ENCODE measurements at regions not wholly inside any gene's neighbourhood (a gene's known extent, or its start where the extent isn't known, plus 50 kb on each side); places are given as distances from the start of the nearest gene placed in this dataset.

GRCh38 chrX:9132036-9132638, 98.2 kb upstream of the FAM9B start:
- 94% methylated on average over 5 of the region's 5 CpGs; no CpG with 5 or more reads in 1 of the 2 experiments for WGBS, 2 experiments (ENCODE audit: extremely low coverage in 1 of 2, insufficient coverage in 1 of 2, insufficient read length in 1 of 2, insufficient replicate concordance in 2 of 2, low coverage in 1 of 2, low lambda C conversion rate in 2 of 2, missing lambda C conversion rate in 1 of 2)
- H3K23me2 ChIP-seq (ENCODE audit: low read depth, low read length), result no peaks in the 10 kb centered on the region

More at GRCh38 chrX:9132036-9132638, 98.2 kb upstream of the FAM9B start:
- Histone ChIP-seq H2AK5ac (ENCODE audit: low read depth, low read length) (no peak overlapping the region), H3K79me2 (ENCODE audit: control insufficient read depth in 1 of 2, insufficient read depth in 2 of 2, low read length in 2 of 2) (no peaks in the 10 kb centered on the region), H3K18ac (ENCODE audit: extremely low read depth, low read length) (no peak overlapping the region), H3K14ac (ENCODE audit: insufficient read length) (no peak overlapping the region), H3K4me2 (ENCODE audit: insufficient read depth in 1 of 2, low read depth in 2 of 2, low read length in 2 of 2) (no peak overlapping the region), H2BK12ac (ENCODE audit: low read depth, low read length) (no peak overlapping the region), H3K27ac (ENCODE audit: low read depth, low read length) (no peak overlapping the region), H3K9ac (replicated peaks in 1 of 4; ENCODE audit: extremely low read depth in 1 of 4, low read depth in 3 of 4, low read length in 3 of 4) (no peak overlapping the region), H3K36me3 (ENCODE audit: control insufficient read depth in 2 of 4, insufficient read depth in 4 of 4, low read length in 3 of 4) (no peaks in the 10 kb centered on the region), H3K79me1 (ENCODE audit: low read depth, low read length) (no peaks in the 10 kb centered on the region), H2BK20ac (ENCODE audit: low read length) (no peak overlapping the region), H3K4me1 (replicated peaks in 1 of 4; ENCODE audit: control insufficient read depth in 3 of 4, insufficient read depth in 4 of 4, low read length in 3 of 4) (peaks cover 0 to 4% (median 1%) of the 10 kb centered on the region in 4 experiments; a peak in 2 of 7 replicates), H4K91ac (replicated peaks; ENCODE audit: insufficient read length, low read length) (no peak overlapping the region), H3K23ac (ENCODE audit: insufficient read length) (no peak overlapping the region), H3K27me3 (replicated peaks in 1 of 4; ENCODE audit: control insufficient read depth in 3 of 4, extremely low read depth in 1 of 4, insufficient read depth in 3 of 4, low read length in 3 of 4) (no peaks in the 10 kb centered on the region), H4K5ac (ENCODE audit: insufficient read length, low read depth, low read length) (no peak overlapping the region), H2BK120ac (replicated peaks; ENCODE audit: low read depth, low read length) (no peak overlapping the region), H3K4ac (replicated peaks; ENCODE audit: insufficient read length, low read depth, low read length) (no peak overlapping the region), H2BK15ac (ENCODE audit: low read length) (no peak overlapping the region), H2BK5ac (ENCODE audit: low read depth, low read length) (no peak overlapping the region), H2AFZ (ENCODE audit: low read length) (no peak overlapping the region), H3K9me3 (ENCODE audit: insufficient read depth in 2 of 2, low read depth in 1 of 2, low read length in 1 of 2) (no peaks in the 10 kb centered on the region), H4K8ac (ENCODE audit: extremely low read depth, insufficient read depth, low read length) (no peak overlapping the region), H3K56ac (replicated peaks; ENCODE audit: insufficient read length, low read depth, low read length) (no peak overlapping the region), H3K4me3 (ENCODE audit: extremely low read depth in 1 of 4, insufficient read depth in 2 of 4, low read depth in 3 of 4, low read length in 4 of 4) (no peak overlapping the region), H4K20me1 (replicated peaks in 1 of 2; ENCODE audit: control insufficient read depth in 1 of 2, insufficient read depth in 2 of 2, low read length in 2 of 2) (no peaks in the 10 kb centered on the region)
- ChIA-PET POLR2A (ENCODE audit: partially characterized antibody) (no interaction called here), CTCF (ENCODE audit: partially characterized antibody) (no interaction called here)
- no peak for TF ChIP-seq NRF1 (IDR thresholded peaks at IDR 0.05; ENCODE audit: low read depth, low read length)
- no peak for TF ChIP-seq RNF2 (IDR thresholded peaks at IDR 0.05; ENCODE audit: borderline replicate concordance, low read depth, low read length, missing control alignments, poor library complexity, severe bottlenecking)
- no peak for TF ChIP-seq USF2 (IDR thresholded peaks at IDR 0.05; ENCODE audit: low read length)
- no peak for TF ChIP-seq GABPA (IDR thresholded peaks at IDR 0.05; ENCODE audit: borderline replicate concordance, insufficient read depth, low read length)
- no peak for FAIRE-seq
- no peak for DNase-seq (ENCODE audit: low read depth in 1 of 2, low spot score in 2 of 2)
